ENCODE measurements at regions not wholly inside any gene's neighbourhood (a gene's known extent, or its start where the extent isn't known, plus 50 kb on each side); places are given as distances from the start of the nearest gene placed in this dataset.

DNA sequence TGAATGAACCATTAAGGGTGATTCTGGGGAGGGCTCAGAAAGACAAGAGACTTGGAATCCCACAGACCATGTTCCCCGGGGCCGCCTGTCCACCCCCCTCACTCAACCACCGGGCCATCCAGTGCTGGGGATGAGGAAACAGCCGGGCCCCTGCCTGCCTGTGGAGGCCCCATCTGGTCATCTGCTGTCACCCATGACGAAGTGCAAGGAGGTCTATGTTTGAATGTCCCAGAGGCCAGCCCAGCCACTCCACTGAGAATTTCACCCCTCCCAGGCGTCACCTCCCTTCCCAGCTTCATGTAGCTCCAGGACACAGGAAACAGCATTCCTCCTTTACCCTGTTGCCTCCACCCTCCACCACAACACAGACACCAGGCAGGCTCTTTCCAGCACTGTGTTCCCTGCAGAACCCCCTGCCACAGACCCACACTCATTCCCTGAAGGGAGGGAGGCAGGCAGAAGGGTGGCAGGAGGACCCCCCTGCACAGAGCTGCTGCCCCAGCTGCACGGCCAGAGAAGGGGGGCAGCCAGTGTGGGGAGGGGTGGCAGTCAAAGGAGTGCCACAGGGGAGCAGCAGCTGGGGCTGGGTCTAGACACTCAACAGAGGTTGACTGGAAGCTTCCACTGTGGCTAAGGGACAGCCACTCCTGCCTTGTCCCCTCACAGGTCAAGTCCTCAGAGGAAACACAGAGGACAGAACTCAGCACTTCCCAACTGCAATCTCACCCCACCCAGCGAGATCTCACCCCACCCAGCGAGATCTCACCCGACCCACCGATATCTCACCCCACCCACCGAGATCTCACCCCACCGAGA, 50.3 kb upstream of the PPP2R5C start:
- Histone ChIP-seq H2AFZ (ENCODE audit: low read depth, low read length, severe bottlenecking) (no peak overlapping the region), H3K9me2 (replicated peaks; ENCODE audit: insufficient read depth, low read length) (no peaks in the 10 kb centered on the region), H3K27me3 (ENCODE audit: low read length) (no peaks in the 10 kb centered on the region)

More for the DNA sequence above, 50.3 kb upstream of the PPP2R5C start:
- H3F3A ChIP-seq (ENCODE audit: insufficient read depth) = no peaks in the 10 kb centered on the region
- no peak overlapping the region for H3K4me3 ChIP-seq (ENCODE audit: insufficient read depth, low read length, poor library complexity, severe bottlenecking)
- TF ChIP-seq EZH2phosphoT487 (conservative IDR thresholded peaks at IDR 0.05; ENCODE audit: low read length) = no peak
- TF ChIP-seq, protein P1, sequence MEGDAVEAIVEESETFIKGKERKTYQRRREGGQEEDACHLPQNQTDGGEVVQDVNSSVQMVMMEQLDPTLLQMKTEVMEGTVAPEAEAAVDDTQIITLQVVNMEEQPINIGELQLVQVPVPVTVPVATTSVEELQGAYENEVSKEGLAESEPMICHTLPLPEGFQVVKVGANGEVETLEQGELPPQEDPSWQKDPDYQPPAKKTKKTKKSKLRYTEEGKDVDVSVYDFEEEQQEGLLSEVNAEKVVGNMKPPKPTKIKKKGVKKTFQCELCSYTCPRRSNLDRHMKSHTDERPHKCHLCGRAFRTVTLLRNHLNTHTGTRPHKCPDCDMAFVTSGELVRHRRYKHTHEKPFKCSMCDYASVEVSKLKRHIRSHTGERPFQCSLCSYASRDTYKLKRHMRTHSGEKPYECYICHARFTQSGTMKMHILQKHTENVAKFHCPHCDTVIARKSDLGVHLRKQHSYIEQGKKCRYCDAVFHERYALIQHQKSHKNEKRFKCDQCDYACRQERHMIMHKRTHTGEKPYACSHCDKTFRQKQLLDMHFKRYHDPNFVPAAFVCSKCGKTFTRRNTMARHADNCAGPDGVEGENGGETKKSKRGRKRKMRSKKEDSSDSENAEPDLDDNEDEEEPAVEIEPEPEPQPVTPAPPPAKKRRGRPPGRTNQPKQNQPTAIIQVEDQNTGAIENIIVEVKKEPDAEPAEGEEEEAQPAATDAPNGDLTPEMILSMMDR (IDR thresholded peaks at IDR 0.05; ENCODE audit: insufficient read depth, low read length, poor library complexity, severe bottlenecking) = no peak
- H3K9me3 ChIP-seq (ENCODE audit: insufficient read depth, low read length) = no peaks in the 10 kb centered on the region
- H4K20me1 ChIP-seq (ENCODE audit: low read depth, low read length) = no peaks in the 10 kb centered on the region
- no peak overlapping the region for H3K4me2 ChIP-seq (ENCODE audit: low read depth, low read length, poor library complexity, severe bottlenecking)
- no peaks in the 10 kb centered on the region for H3K36me3 ChIP-seq (ENCODE audit: low read length)
- no peak overlapping the region for H3K9ac ChIP-seq (ENCODE audit: low read length)
- no peaks in the 10 kb centered on the region for H3K79me2 ChIP-seq (ENCODE audit: insufficient read depth, low read length)
- H3K27ac ChIP-seq (ENCODE audit: low read depth, low read length) = no peak overlapping the region
